H9 (cell line): ENCODE measurements at regions not wholly inside any gene's neighbourhood (a gene's known extent, or its start where the extent isn't known, plus 50 kb on each side); places are given as distances from the start of the nearest gene placed in this dataset.

Experiments
- DNase-seq: peaks from one replicate; pipeline ENCODE4 v3.0.0-alpha.2; 2017
- H2AFZ ChIP-seq: one replicate; pipeline ENCODE4 v1.6.1; 2013; ENCODE audit warnings: mild to moderate bottlenecking, low read length, control low read depth, moderate library complexity
- H2AK5ac ChIP-seq: 2 replicates; pipeline ENCODE4 v1.6.1; 2013; ENCODE audit warnings: low read length, control low read depth, mixed read lengths; ENCODE audit not compliant: insufficient read length
- H2BK120ac ChIP-seq: one replicate; pipeline ENCODE4 v1.6.1; 2013; ENCODE audit warnings: low read depth, mild to moderate bottlenecking, low read length, control low read depth, inconsistent platforms; ENCODE audit not compliant: poor library complexity, severe bottlenecking
- H2BK12ac ChIP-seq: 2 replicates; pipeline ENCODE4 v1.6.1; 2013; ENCODE audit warnings: low read length, control low read depth, mixed read lengths, low read depth; ENCODE audit not compliant: insufficient read length
- H2BK15ac ChIP-seq: 2 replicates; pipeline ENCODE4 v1.6.1; 2013; ENCODE audit warnings: low read depth, low read length, control low read depth
- H2BK20ac ChIP-seq: one replicate; pipeline ENCODE4 v1.6.1; 2013; ENCODE audit warnings: low read depth, mild to moderate bottlenecking, low read length, control low read depth, inconsistent platforms; ENCODE audit not compliant: poor library complexity, severe bottlenecking
- H2BK5ac ChIP-seq: 2 replicates; pipeline ENCODE4 v1.6.1; 2013; ENCODE audit warnings: low read length, control low read depth, mixed read lengths; ENCODE audit not compliant: insufficient read length
- H3K14ac ChIP-seq: 2 replicates; pipeline ENCODE4 v1.6.1; 2013; ENCODE audit warnings: low read length, control low read depth; ENCODE audit not compliant: insufficient read depth
- H3K18ac ChIP-seq: 2 replicates; pipeline ENCODE4 v1.6.1; 2013; ENCODE audit warnings: low read depth, mild to moderate bottlenecking, mixed read lengths, low read length, control low read depth; ENCODE audit not compliant: insufficient read length
- H3K23ac ChIP-seq: 2 replicates; pipeline ENCODE4 v1.6.1; 2013; ENCODE audit warnings: low read length, control low read depth, mixed read lengths, low read depth; ENCODE audit not compliant: insufficient read length
- H3K23me2 ChIP-seq: 2 replicates; pipeline ENCODE4 v1.6.1; 2013; ENCODE audit warnings: low read depth, mild to moderate bottlenecking, mixed read lengths, low read length, control low read depth; ENCODE audit not compliant: insufficient read length, poor library complexity, severe bottlenecking
- H3K27ac ChIP-seq: 2 replicates; pipeline ENCODE4 v1.5.1; 2013; ENCODE audit warnings: low read length, control low read depth, mixed read lengths, low read depth; ENCODE audit not compliant: insufficient read length
- H3K27me3 ChIP-seq: 2 replicates; pipeline ENCODE4 v1.6.1; 2013; ENCODE audit warnings: low read length, control low read depth, inconsistent platforms; ENCODE audit not compliant: insufficient read depth
- H3K4ac ChIP-seq: 2 replicates; pipeline ENCODE4 v1.6.1; 2013; ENCODE audit warnings: low read depth, mild to moderate bottlenecking, control low read depth, inconsistent platforms, low read length, moderate library complexity
- H3K4me1 ChIP-seq: 2 replicates; pipeline ENCODE4 v1.6.1; 2013; ENCODE audit warnings: low read length, control low read depth, inconsistent platforms; ENCODE audit not compliant: insufficient read depth
- H3K4me2 ChIP-seq: 2 replicates; pipeline ENCODE4 v1.6.1; 2013; ENCODE audit warnings: low read length, control low read depth, mixed read lengths; ENCODE audit not compliant: insufficient read length, insufficient read depth
- H3K56ac ChIP-seq: 2 replicates; pipeline ENCODE4 v1.6.1; 2013; ENCODE audit warnings: low read depth, mild to moderate bottlenecking, mixed read lengths, low read length, control low read depth; ENCODE audit not compliant: insufficient read length
- H3K79me1 ChIP-seq: 2 replicates; pipeline ENCODE4 v1.6.1; 2013; ENCODE audit warnings: low read depth, mild to moderate bottlenecking, moderate library complexity, low read length, control low read depth, inconsistent platforms; ENCODE audit not compliant: insufficient read depth, poor library complexity, severe bottlenecking
- H3K79me2 ChIP-seq: 2 replicates; pipeline ENCODE4 v1.6.1; 2013; ENCODE audit warnings: low read length, control low read depth, inconsistent platforms; ENCODE audit not compliant: insufficient read depth
- H3K9ac ChIP-seq: 2 replicates; pipeline ENCODE4 v1.6.1; 2013; ENCODE audit warnings: low read length, control low read depth, mixed read lengths; ENCODE audit not compliant: insufficient read length; ENCODE audit errors: extremely low read depth
- H3K9me3 ChIP-seq: one replicate; pipeline ENCODE4 v1.6.1; 2013; ENCODE audit warnings: low read depth, low read length, inconsistent platforms; ENCODE audit not compliant: control insufficient read depth
- H3T11ph ChIP-seq: one replicate; pipeline ENCODE4 v1.6.1; 2013; ENCODE audit warnings: mild to moderate bottlenecking, low read length, control low read depth, inconsistent platforms
- H4K20me1 ChIP-seq: one replicate; pipeline ENCODE4 v1.6.1; 2013; ENCODE audit not compliant: control insufficient read depth, insufficient read length, insufficient read depth
- H4K5ac ChIP-seq: 2 replicates; pipeline ENCODE4 v1.6.1; 2013; ENCODE audit warnings: low read depth, mild to moderate bottlenecking, mixed read lengths, low read length, control low read depth; ENCODE audit not compliant: insufficient read length
- H4K8ac ChIP-seq: replicated peaks from 2 replicates; pipeline ENCODE4 v1.6.1; 2013; ENCODE audit warnings: low read length, control low read depth, mixed read lengths, low read depth; ENCODE audit not compliant: insufficient read length
- H4K91ac ChIP-seq: 2 replicates; pipeline ENCODE4 v1.6.1; 2013; ENCODE audit warnings: low read depth, mild to moderate bottlenecking, moderate library complexity, mixed read lengths, low read length, control low read depth; ENCODE audit not compliant: insufficient read length
- H3K27ac Mint-ChIP-seq, 3 experiments: 2 replicates in 2 of 3; 3 replicates in 1 of 3; pipeline ENCODE4 v1.8.0; 2020 to 2021; ENCODE audit warnings: mixed read lengths in 3 of 3, mild to moderate bottlenecking in 1 of 3, moderate library complexity in 1 of 3
- H3K27me3 Mint-ChIP-seq: 2 replicates; pipeline ENCODE4 v1.8.0; 2021; ENCODE audit warnings: low read depth, mild to moderate bottlenecking, moderate library complexity, mixed read lengths
- H3K36me3 Mint-ChIP-seq, 3 experiments: 2 replicates in 2 of 3; 3 replicates in 1 of 3; pipeline ENCODE4 v1.8.0; 2020 to 2021; ENCODE audit warnings: low read depth in 3 of 3, mixed read lengths in 3 of 3; ENCODE audit not compliant: insufficient read depth in 1 of 3
- H3K4me1 Mint-ChIP-seq, 2 experiments: 2 replicates each; pipeline ENCODE4 v1.8.0; 2020; ENCODE audit warnings: mixed read lengths in 2 of 2
- H3K4me3 Mint-ChIP-seq, 2 experiments: 2 replicates in 1 of 2; 3 replicates in 1 of 2; pipeline ENCODE4 v1.8.0; 2020 to 2021; ENCODE audit warnings: mild to moderate bottlenecking in 2 of 2, mixed read lengths in 2 of 2, moderate library complexity in 1 of 2
- H3K9me3 Mint-ChIP-seq, 2 experiments: 2 replicates in 1 of 2; 3 replicates in 1 of 2; pipeline ENCODE4 v1.8.0; 2020; ENCODE audit warnings: mild to moderate bottlenecking in 2 of 2, mixed read lengths in 2 of 2, moderate library complexity in 1 of 2
- WGBS: extraction: QIAGEN DNeasy Blood & Tissue Kit; methylation state at CpG from one replicate; pipeline ENCODE4 v1.1.7; 2013; ENCODE audit warnings: missing lambda C conversion rate, low lambda C conversion rate, mixed read lengths; ENCODE audit not compliant: insufficient read length; ENCODE audit errors: extremely low coverage; 5-methylcytosine and 5-hydroxymethylcytosine counted together
- TF ChIP-seq, protein P1 (sequence below): fragments of 200-600 bp; sonication (generic); conservative IDR thresholded peaks from 3 replicates; pipeline ENCODE4 v1.8.0; 2021; ENCODE audit warnings: antibody characterized with exemption, mild to moderate bottlenecking

DNA sequence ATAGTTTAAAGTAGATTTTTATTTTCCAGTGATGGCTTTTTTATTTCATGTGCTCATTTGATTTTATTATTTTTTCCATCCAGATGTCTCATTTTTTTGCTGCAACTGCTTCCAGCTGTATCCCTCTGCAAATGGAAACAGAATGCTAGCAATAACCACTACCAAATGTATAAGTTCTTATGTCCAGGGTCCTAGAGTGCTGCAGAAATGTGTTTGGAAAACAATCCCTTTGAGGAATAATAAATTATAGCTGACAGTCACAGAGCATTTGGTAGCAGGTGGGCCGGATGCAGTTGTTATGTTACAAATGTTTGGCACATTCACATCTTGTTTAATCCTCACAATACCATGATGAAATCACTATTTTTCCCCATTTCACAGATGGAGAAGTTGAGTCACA, 300.7 kb upstream of the PDGFD start:
- Mint-ChIP-seq H3K4me3 (no peak overlapping the region), H3K4me1 (no peaks in the 10 kb centered on the region), H3K27me3 (no peaks in the 10 kb centered on the region), H3K27ac (no peak overlapping the region; a peak in 1 of 7 replicates), H3K9me3 (no peaks in the 10 kb centered on the region), H3K36me3 (no peaks in the 10 kb centered on the region)
- Histone ChIP-seq H3K18ac (no peak overlapping the region), H3K14ac (no peak overlapping the region), H3K27me3 (no peaks in the 10 kb centered on the region), H4K91ac (no peak overlapping the region), H3K4ac (no peak overlapping the region), H3K4me2 (no peak overlapping the region), H3K56ac (no peak overlapping the region), H2BK20ac (no peak overlapping the region), H3K79me2 (no peaks in the 10 kb centered on the region), H4K5ac (no peak overlapping the region), H3K23me2 (no peaks in the 10 kb centered on the region), H2BK15ac (no peak overlapping the region), H2BK120ac (no peak overlapping the region), H3K23ac (no peak overlapping the region), H2BK12ac (no peak overlapping the region), H2BK5ac (no peak overlapping the region), H2AFZ (no peak overlapping the region), H3K4me1 (no peaks in the 10 kb centered on the region), H3K9ac (no peak overlapping the region), H3T11ph (no peak overlapping the region), H4K20me1 (no peaks in the 10 kb centered on the region), H4K8ac (no peak overlapping the region), H3K27ac (no peak overlapping the region), H2AK5ac (no peak overlapping the region), H3K9me3 (no peaks in the 10 kb centered on the region), H3K79me1 (no peaks in the 10 kb centered on the region)
- no CpG with 5 or more reads among the region's 1 CpG for WGBS
- TF ChIP-seq, protein P1, sequence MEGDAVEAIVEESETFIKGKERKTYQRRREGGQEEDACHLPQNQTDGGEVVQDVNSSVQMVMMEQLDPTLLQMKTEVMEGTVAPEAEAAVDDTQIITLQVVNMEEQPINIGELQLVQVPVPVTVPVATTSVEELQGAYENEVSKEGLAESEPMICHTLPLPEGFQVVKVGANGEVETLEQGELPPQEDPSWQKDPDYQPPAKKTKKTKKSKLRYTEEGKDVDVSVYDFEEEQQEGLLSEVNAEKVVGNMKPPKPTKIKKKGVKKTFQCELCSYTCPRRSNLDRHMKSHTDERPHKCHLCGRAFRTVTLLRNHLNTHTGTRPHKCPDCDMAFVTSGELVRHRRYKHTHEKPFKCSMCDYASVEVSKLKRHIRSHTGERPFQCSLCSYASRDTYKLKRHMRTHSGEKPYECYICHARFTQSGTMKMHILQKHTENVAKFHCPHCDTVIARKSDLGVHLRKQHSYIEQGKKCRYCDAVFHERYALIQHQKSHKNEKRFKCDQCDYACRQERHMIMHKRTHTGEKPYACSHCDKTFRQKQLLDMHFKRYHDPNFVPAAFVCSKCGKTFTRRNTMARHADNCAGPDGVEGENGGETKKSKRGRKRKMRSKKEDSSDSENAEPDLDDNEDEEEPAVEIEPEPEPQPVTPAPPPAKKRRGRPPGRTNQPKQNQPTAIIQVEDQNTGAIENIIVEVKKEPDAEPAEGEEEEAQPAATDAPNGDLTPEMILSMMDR: no peak
- DNase-seq: no peak
